HepG2 (cell line): ENCODE measurements at regions not wholly inside any gene's neighbourhood (a gene's known extent, or its start where the extent isn't known, plus 50 kb on each side); places are given as distances from the start of the nearest gene placed in this dataset.

Experiments used
- ATAC-seq: fragments of 200-7000 bp; cut with Tn5 transposase; 3 replicates; pipeline ENCODE4 v1.9.1; 2020; ENCODE audit warnings: mild to moderate bottlenecking, moderate library complexity
- BruUV-seq: library from RNA; stranded (reverse); fragments of 400-500 nt; replicated peaks from 2 replicates; lab custom pipeline; 2021; lab: Mats Ljungman, UMichigan
- CTCF ChIA-PET: fragments of 300-600 bp; formaldehyde crosslinking; extraction: SDS; loops from one replicate; lab custom pipeline; 2021; ENCODE audit warnings: low total read pairs, inconsistent platforms, low intra/inter-chr PET ratio; lab: Yijun Ruan, JAX
- POLR2A ChIA-PET: fragments of 350-600 bp; sonication (Branson Sonifier 250); formaldehyde crosslinking; loops from one replicate; lab custom pipeline; 2020; ENCODE audit warnings: antibody characterized with exemption, inconsistent platforms; lab: Yijun Ruan, JAX
- DNase-seq: peaks from one replicate; pipeline ENCODE4 v3.0.0-alpha.2; 2015; ENCODE audit warnings: low spot score
- FAIRE-seq: peaks from 3 replicates; lab custom pipeline; 2011; peaks lifted over from hg19 to GRCh38; lab: Jason Lieb, UNC
- H2AFZ ChIP-seq: one replicate; pipeline ENCODE4 v1.6.1; 2011; ENCODE audit warnings: low read length, inconsistent platforms
- H3K27ac ChIP-seq: fragments of 300-600 bp; 3 replicates; pipeline ENCODE4 v1.8.0; 2011; ENCODE audit warnings: mixed run types, mild to moderate bottlenecking, mixed read lengths, low read length, inconsistent platforms; ENCODE audit not compliant: insufficient read depth; ENCODE audit errors: extremely low read length
- H3K27me3 ChIP-seq, 2 experiments: fragments of 200-600 bp in 1 of 2; 2 replicates in 1 of 2; 3 replicates in 1 of 2; pipeline versions ENCODE4 v1.6.0 to v1.8.0; 2011; ENCODE audit warnings: low read length in 2 of 2, mild to moderate bottlenecking in 2 of 2, moderate library complexity in 2 of 2, inconsistent platforms in 1 of 2; ENCODE audit not compliant: insufficient read depth in 2 of 2, control insufficient read depth in 1 of 2
- H3K36me3 ChIP-seq, 2 experiments: fragments of 200-600 bp in 1 of 2; replicated peaks in 1 of 2; 2 replicates in 1 of 2; 3 replicates in 1 of 2; pipeline versions ENCODE4 v1.5.1 to v1.8.0; 2011; ENCODE audit warnings: low read length in 2 of 2, inconsistent platforms in 1 of 2; ENCODE audit not compliant: insufficient read depth in 2 of 2, control insufficient read depth in 1 of 2
- H3K4me1 ChIP-seq: 2 replicates; pipeline ENCODE4 v1.5.1; 2012; ENCODE audit warnings: low read length, inconsistent platforms; ENCODE audit not compliant: insufficient read depth
- H3K4me2 ChIP-seq: 2 replicates; pipeline ENCODE4 v1.6.0; 2011; ENCODE audit warnings: low read depth, low read length, inconsistent platforms
- H3K4me3 ChIP-seq, 3 experiments: fragments of 200-600 bp in 1 of 3; sonication (generic), shearing (Covaris generic) in 1 of 3; replicated peaks in 1 of 3; 2 replicates each; pipeline ENCODE4 v1.5.1; 2011 to 2016; ENCODE audit warnings: low read length in 3 of 3, inconsistent platforms in 2 of 3, low read depth in 2 of 3, mild to moderate bottlenecking in 2 of 3, control low read depth in 1 of 3, mixed read lengths in 1 of 3; ENCODE audit not compliant: insufficient read depth in 1 of 3
- H3K79me2 ChIP-seq: one replicate; pipeline ENCODE4 v1.6.1; 2011; ENCODE audit warnings: low read length, inconsistent platforms; ENCODE audit not compliant: insufficient read depth
- H3K9ac ChIP-seq: 2 replicates; pipeline ENCODE4 v1.6.0; 2011; ENCODE audit warnings: mild to moderate bottlenecking, low read depth, low read length, inconsistent platforms; ENCODE audit not compliant: insufficient read depth
- H3K9me3 ChIP-seq: 2 replicates; pipeline ENCODE4 v1.5.1; 2012; ENCODE audit warnings: mild to moderate bottlenecking, low read length
- H4K20me1 ChIP-seq: 2 replicates; pipeline ENCODE4 v1.6.0; 2011; ENCODE audit warnings: inconsistent platforms, mild to moderate bottlenecking, low read length, moderate library complexity; ENCODE audit not compliant: insufficient read depth
- SNAPC2 ChIP-seq: sonication (generic); formaldehyde crosslinking; IDR thresholded peaks from 2 replicates; pipeline ENCODE4 v1.8.1; 2022; ENCODE audit warnings: mild to moderate bottlenecking, missing genetic modification reagents
- SP5 ChIP-seq: IDR thresholded peaks from 2 replicates; pipeline ENCODE4 v1.6.1; 2016; ENCODE audit warnings: low read depth, borderline replicate concordance
- WGBS: methylation state at CpG from one replicate; pipeline ENCODE4 v1.1.6; 2017; ENCODE audit warnings: low lambda C conversion rate; 5-methylcytosine and 5-hydroxymethylcytosine counted together
- in situ Hi-C: cut with HindIII; loops from 2 replicates; pipeline ENCODE4 v1.10.0; 2017; ENCODE audit warnings: low pct_unique_long_range_greater_than_20kb; ENCODE audit not compliant: extremely low pct_ligation_motif_present
- intact Hi-C: fragments of 100-400 bp; cut with micrococcal nuclease; formaldehyde crosslinking; loops from one replicate; pipeline ENCODE4 v1.10.0; 2022; ENCODE audit not compliant: unreplicated experiment
- TF ChIP-seq, protein P1 (sequence below): IDR thresholded peaks from 2 replicates; pipeline ENCODE4 v1.6.1; 2012; ENCODE audit warnings: low read length, improper control_type of control experiment
- TF ChIP-seq, protein P2 (sequence below): sonication (generic); formaldehyde crosslinking; IDR thresholded peaks from 2 replicates; pipeline ENCODE4 v1.5.0; 2020; ENCODE audit warnings: mild to moderate bottlenecking, missing genetic modification reagents
- TF ChIP-seq, protein P3 (sequence below): sonication (generic); formaldehyde crosslinking; IDR thresholded peaks from 2 replicates; pipeline ENCODE4 v1.4.0; 2020; ENCODE audit warnings: missing genetic modification reagents, borderline replicate concordance

DNA sequence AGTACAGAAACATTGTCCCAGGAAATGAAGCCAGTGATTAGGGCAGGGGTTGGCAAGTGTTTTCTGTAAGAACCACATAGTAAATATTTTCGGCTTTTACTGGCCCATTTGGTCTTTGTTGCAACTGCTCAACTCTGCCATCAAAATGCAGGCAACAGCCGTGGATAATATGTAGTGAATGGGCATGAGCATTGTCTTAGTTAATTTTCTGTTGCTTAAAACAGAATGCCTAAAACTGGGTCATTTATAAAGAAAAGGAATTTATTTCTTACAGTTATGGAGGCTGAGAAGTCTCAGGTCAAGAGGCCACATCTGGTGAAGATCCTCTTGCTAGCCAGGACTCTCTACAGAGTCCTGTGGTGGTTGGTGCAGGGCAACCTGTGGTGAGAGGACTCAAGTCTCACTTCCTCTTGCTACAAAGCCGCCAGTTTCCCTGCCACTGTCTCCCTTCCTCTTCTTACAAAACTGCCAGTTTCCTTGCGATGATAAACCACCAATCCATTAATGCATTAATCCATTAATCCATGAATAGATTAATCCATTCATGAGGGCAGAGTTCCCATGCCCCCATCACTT, 166.4 kb downstream of the PSMG1 start:
- Histone ChIP-seq H4K20me1 (no peaks in the 10 kb centered on the region), H2AFZ (no peak overlapping the region), H3K79me2 (no peaks in the 10 kb centered on the region), H3K36me3 (no peaks in the 10 kb centered on the region), H3K4me1 (peaks cover 44% of the 10 kb centered on the region), H3K9me3 (no peaks in the 10 kb centered on the region), H3K9ac (no peak overlapping the region), H3K4me3 (no peak overlapping the region), H3K27me3 (no peaks in the 10 kb centered on the region), H3K27ac (no peak overlapping the region), H3K4me2 (no peak overlapping the region)
- TF ChIP-seq, protein P1, sequence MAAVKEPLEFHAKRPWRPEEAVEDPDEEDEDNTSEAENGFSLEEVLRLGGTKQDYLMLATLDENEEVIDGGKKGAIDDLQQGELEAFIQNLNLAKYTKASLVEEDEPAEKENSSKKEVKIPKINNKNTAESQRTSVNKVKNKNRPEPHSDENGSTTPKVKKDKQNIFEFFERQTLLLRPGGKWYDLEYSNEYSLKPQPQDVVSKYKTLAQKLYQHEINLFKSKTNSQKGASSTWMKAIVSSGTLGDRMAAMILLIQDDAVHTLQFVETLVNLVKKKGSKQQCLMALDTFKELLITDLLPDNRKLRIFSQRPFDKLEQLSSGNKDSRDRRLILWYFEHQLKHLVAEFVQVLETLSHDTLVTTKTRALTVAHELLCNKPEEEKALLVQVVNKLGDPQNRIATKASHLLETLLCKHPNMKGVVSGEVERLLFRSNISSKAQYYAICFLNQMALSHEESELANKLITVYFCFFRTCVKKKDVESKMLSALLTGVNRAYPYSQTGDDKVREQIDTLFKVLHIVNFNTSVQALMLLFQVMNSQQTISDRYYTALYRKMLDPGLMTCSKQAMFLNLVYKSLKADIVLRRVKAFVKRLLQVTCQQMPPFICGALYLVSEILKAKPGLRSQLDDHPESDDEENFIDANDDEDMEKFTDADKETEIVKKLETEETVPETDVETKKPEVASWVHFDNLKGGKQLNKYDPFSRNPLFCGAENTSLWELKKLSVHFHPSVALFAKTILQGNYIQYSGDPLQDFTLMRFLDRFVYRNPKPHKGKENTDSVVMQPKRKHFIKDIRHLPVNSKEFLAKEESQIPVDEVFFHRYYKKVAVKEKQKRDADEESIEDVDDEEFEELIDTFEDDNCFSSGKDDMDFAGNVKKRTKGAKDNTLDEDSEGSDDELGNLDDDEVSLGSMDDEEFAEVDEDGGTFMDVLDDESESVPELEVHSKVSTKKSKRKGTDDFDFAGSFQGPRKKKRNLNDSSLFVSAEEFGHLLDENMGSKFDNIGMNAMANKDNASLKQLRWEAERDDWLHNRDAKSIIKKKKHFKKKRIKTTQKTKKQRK, result no peak
- TF ChIP-seq SP5 (CRISPR knock-in tag), result no peak
- TF ChIP-seq SNAPC2 (CRISPR knock-in tag), result no peak
- TF ChIP-seq, protein P2, sequence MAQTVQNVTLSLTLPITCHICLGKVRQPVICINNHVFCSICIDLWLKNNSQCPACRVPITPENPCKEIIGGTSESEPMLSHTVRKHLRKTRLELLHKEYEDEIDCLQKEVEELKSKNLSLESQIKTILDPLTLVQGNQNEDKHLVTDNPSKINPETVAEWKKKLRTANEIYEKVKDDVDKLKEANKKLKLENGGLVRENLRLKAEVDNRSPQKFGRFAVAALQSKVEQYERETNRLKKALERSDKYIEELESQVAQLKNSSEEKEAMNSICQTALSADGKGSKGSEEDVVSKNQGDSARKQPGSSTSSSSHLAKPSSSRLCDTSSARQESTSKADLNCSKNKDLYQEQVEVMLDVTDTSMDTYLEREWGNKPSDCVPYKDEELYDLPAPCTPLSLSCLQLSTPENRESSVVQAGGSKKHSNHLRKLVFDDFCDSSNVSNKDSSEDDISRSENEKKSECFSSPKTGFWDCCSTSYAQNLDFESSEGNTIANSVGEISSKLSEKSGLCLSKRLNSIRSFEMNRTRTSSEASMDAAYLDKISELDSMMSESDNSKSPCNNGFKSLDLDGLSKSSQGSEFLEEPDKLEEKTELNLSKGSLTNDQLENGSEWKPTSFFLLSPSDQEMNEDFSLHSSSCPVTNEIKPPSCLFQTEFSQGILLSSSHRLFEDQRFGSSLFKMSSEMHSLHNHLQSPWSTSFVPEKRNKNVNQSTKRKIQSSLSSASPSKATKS (CRISPR knock-in tag), result no peak
- TF ChIP-seq, protein P3, sequence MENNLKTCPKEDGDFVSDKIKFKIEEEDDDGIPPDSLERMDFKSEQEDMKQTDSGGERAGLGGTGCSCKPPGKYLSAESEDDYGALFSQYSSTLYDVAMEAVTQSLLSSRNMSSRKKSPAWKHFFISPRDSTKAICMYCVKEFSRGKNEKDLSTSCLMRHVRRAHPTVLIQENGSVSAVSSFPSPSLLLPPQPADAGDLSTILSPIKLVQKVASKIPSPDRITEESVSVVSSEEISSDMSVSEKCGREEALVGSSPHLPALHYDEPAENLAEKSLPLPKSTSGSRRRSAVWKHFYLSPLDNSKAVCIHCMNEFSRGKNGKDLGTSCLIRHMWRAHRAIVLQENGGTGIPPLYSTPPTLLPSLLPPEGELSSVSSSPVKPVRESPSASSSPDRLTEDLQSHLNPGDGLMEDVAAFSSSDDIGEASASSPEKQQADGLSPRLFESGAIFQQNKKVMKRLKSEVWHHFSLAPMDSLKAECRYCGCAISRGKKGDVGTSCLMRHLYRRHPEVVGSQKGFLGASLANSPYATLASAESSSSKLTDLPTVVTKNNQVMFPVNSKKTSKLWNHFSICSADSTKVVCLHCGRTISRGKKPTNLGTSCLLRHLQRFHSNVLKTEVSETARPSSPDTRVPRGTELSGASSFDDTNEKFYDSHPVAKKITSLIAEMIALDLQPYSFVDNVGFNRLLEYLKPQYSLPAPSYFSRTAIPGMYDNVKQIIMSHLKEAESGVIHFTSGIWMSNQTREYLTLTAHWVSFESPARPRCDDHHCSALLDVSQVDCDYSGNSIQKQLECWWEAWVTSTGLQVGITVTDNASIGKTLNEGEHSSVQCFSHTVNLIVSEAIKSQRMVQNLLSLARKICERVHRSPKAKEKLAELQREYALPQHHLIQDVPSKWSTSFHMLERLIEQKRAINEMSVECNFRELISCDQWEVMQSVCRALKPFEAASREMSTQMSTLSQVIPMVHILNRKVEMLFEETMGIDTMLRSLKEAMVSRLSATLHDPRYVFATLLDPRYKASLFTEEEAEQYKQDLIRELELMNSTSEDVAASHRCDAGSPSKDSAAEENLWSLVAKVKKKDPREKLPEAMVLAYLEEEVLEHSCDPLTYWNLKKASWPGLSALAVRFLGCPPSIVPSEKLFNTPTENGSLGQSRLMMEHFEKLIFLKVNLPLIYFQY, result no peak
- FAIRE-seq (no peak), DNase-seq (no peak), ATAC-seq (no peak)
- in situ Hi-C loops, result no loop called here
- WGBS, result 91% methylated on average over 4 of the region's 4 CpGs
- CTCF ChIA-PET, result no interaction called here
- POLR2A ChIA-PET, result no interaction called here
- intact Hi-C loops, result no loop called here
- BruUV-seq, result no TSS peak
